CD14-positive monocyte (primary cell): ENCODE measurements at regions not wholly inside any gene's neighbourhood (a gene's known extent, or its start where the extent isn't known, plus 50 kb on each side); places are given as distances from the start of the nearest gene placed in this dataset.

Source experiments
- DNase-seq, 3 donors: peaks; one replicate each; pipeline ENCODE4 v3.0.0-alpha.2; 2011 to 2022
- H2AFZ ChIP-seq: 2 replicates; pipeline ENCODE4 v1.6.0; 2012; ENCODE audit warnings: mild to moderate bottlenecking, low read depth, low read length, inconsistent platforms; ENCODE audit not compliant: insufficient read depth, poor library complexity, severe bottlenecking
- H3K27ac ChIP-seq, 2 donors: 1 replicate in 1 of 2; 2 replicates in 1 of 2; pipeline ENCODE4 v1.5.1; 2012 to 2013; ENCODE audit warnings: low read length in 2 of 2, control low read depth in 1 of 2, inconsistent platforms in 1 of 2, low read depth in 1 of 2, mild to moderate bottlenecking in 1 of 2
- H3K27me3 ChIP-seq, 2 donors: one replicate each; pipeline versions ENCODE4 v1.6.0 to v1.6.1; 2011 to 2013; ENCODE audit warnings: low read length in 2 of 2; ENCODE audit not compliant: control insufficient read depth in 2 of 2, insufficient read depth in 2 of 2
- H3K36me3 ChIP-seq, 2 donors: replicated peaks in 1 of 2; 1 replicate in 1 of 2; 2 replicates in 1 of 2; pipeline versions ENCODE4 v1.5.1 to v1.6.1; 2012 to 2013; ENCODE audit warnings: low read length in 2 of 2, control low read depth in 1 of 2, inconsistent platforms in 1 of 2, mild to moderate bottlenecking in 1 of 2; ENCODE audit not compliant: insufficient read depth in 2 of 2, control insufficient read depth in 1 of 2
- H3K4me1 ChIP-seq, 2 donors: 1 replicate in 1 of 2; 2 replicates in 1 of 2; pipeline versions ENCODE4 v1.5.1 to v1.6.1; 2012 to 2013; ENCODE audit warnings: low read length in 2 of 2, control low read depth in 1 of 2, inconsistent platforms in 1 of 2, mild to moderate bottlenecking in 1 of 2, moderate library complexity in 1 of 2; ENCODE audit not compliant: insufficient read depth in 2 of 2, control insufficient read depth in 1 of 2
- H3K4me2 ChIP-seq: replicated peaks from 2 replicates; pipeline ENCODE3; 2012; ENCODE audit warnings: low read length, moderate library complexity, mild to moderate bottlenecking; ENCODE audit not compliant: poor library complexity, severe bottlenecking; ENCODE audit errors: extremely low read depth
- H3K4me3 ChIP-seq, 3 experiments: fragments of 200-600 bp in 1 of 3; sonication (generic) in 1 of 3; replicated peaks in 1 of 3; 1 replicate in 2 of 3; 2 replicates in 1 of 3; pipeline ENCODE4 v1.5.1; 2011 to 2013; ENCODE audit warnings: low read length in 3 of 3, mild to moderate bottlenecking in 3 of 3, control low read depth in 2 of 3, low read depth in 2 of 3, inconsistent platforms in 1 of 3, moderate library complexity in 1 of 3
- H3K79me2 ChIP-seq: 2 replicates; pipeline ENCODE4 v1.6.0; 2012; ENCODE audit warnings: mild to moderate bottlenecking, control low read depth, inconsistent platforms, low read length, moderate library complexity; ENCODE audit not compliant: insufficient read depth
- H3K9ac ChIP-seq: 2 replicates; pipeline ENCODE4 v1.6.0; 2017; ENCODE audit warnings: low read length, mild to moderate bottlenecking; ENCODE audit not compliant: insufficient read depth, poor library complexity, severe bottlenecking
- H3K9me3 ChIP-seq, 2 donors: replicated peaks in 1 of 2; 1 replicate in 1 of 2; 2 replicates in 1 of 2; pipeline versions ENCODE4 v1.5.1 to v1.6.1; 2012 to 2013; ENCODE audit warnings: low read length in 2 of 2, control low read depth in 1 of 2; ENCODE audit not compliant: control insufficient read depth in 1 of 2, insufficient read depth in 1 of 2
- H4K20me1 ChIP-seq: 2 replicates; pipeline ENCODE4 v1.6.0; 2012; ENCODE audit warnings: mild to moderate bottlenecking, low read length, control low read depth, moderate library complexity; ENCODE audit not compliant: insufficient read depth
- H3K27ac Mint-ChIP-seq, 7 donors: one replicate each; pipeline ENCODE4 v1.8.0; 2020; ENCODE audit warnings: mild to moderate bottlenecking in 7 of 7, mixed read lengths in 7 of 7, moderate library complexity in 6 of 7, inconsistent platforms in 2 of 7
- H3K27me3 Mint-ChIP-seq, 3 donors: one replicate each; pipeline ENCODE4 v1.8.0; 2021 to 2022; ENCODE audit warnings: low read depth in 3 of 3, mild to moderate bottlenecking in 3 of 3, mixed read lengths in 3 of 3, moderate library complexity in 3 of 3, inconsistent platforms in 1 of 3
- H3K36me3 Mint-ChIP-seq, 2 donors: one replicate each; pipeline ENCODE4 v1.8.0; 2020; ENCODE audit warnings: mixed read lengths in 2 of 2, inconsistent platforms in 1 of 2, mild to moderate bottlenecking in 1 of 2
- H3K4me1 Mint-ChIP-seq: one replicate; pipeline ENCODE4 v1.8.0; 2020; ENCODE audit warnings: mild to moderate bottlenecking, mixed read lengths
- H3K4me3 Mint-ChIP-seq, 2 donors: one replicate each; pipeline ENCODE4 v1.8.0; 2020; ENCODE audit warnings: mild to moderate bottlenecking in 2 of 2, mixed read lengths in 2 of 2, moderate library complexity in 1 of 2
- H3K9me3 Mint-ChIP-seq, 7 donors: one replicate each; pipeline ENCODE4 v1.8.0; 2020 to 2022; ENCODE audit warnings: mixed read lengths in 7 of 7, mild to moderate bottlenecking in 6 of 7, moderate library complexity in 6 of 7, inconsistent platforms in 2 of 7
- CTCF ChIP-seq: fragments of 200-600 bp; IDR thresholded peaks from one replicate; pipeline ENCODE4 v1.8.0; 2022; ENCODE audit warnings: antibody characterized with exemption, mild to moderate bottlenecking
- WGBS: methylation state at CpG from one replicate; pipeline ENCODE4 v1.1.5; 2013; ENCODE audit warnings: missing lambda C conversion rate; ENCODE audit not compliant: insufficient coverage; 5-methylcytosine and 5-hydroxymethylcytosine counted together
- intact Hi-C, 2 donors: fragments of 100-400 bp; cut with micrococcal nuclease; formaldehyde crosslinking; loops; one replicate each; pipeline versions ENCODE4 v1.15.0 to v1.15.1; 2023

- H3K27me3 Mint-ChIP-seq, result peaks cover 0 to 2% (median 2%) of the 10 kb centered on the region in 3 donors
- TF ChIP-seq CTCF, result no peak
- H2AFZ ChIP-seq, result no peak overlapping the region
- peaks cover 4 to 7% of the 10 kb centered on the region in 2 donors for H3K4me1 ChIP-seq
- no peaks in the 10 kb centered on the region for H3K9me3 ChIP-seq
- peaks cover 12% of the 10 kb centered on the region for H3K4me1 Mint-ChIP-seq
- WGBS, result no CpG with 5 or more reads among the region's 1 CpG
- no peak overlapping the region for H3K4me3 Mint-ChIP-seq
- no peak overlapping the region for H3K9ac ChIP-seq
- DNase-seq, result no peak
- no peaks in the 10 kb centered on the region for H3K36me3 ChIP-seq
- intact Hi-C loops, result no loop called here
- H3K27me3 ChIP-seq, result no peaks in the 10 kb centered on the region
- peaks cover 0 to 6% (median 0%) of the 10 kb centered on the region in 7 donors for H3K9me3 Mint-ChIP-seq
- no peak overlapping the region for H3K27ac Mint-ChIP-seq
- no peak overlapping the region for H3K4me3 ChIP-seq
- no peaks in the 10 kb centered on the region for H3K79me2 ChIP-seq
- no peak overlapping the region for H3K27ac ChIP-seq
- no peak overlapping the region for H3K4me2 ChIP-seq
- no peaks in the 10 kb centered on the region for H4K20me1 ChIP-seq
- H3K36me3 Mint-ChIP-seq, result no peaks in the 10 kb centered on the region
These were observed 117.2 kb upstream of the FGGY start for GRCh38 chr1:59179673-59180072.

- no peak for TF ChIP-seq CTCF
- Mint-ChIP-seq H3K4me1 (peaks cover 12% of the 10 kb centered on the region), H3K27me3 (peaks cover 0 to 2% (median 1%) of the 10 kb centered on the region in 3 donors), H3K27ac (no peak overlapping the region), H3K4me3 (no peak overlapping the region), H3K9me3 (peaks cover 0 to 6% (median 0%) of the 10 kb centered on the region in 7 donors), H3K36me3 (no peaks in the 10 kb centered on the region)
- H3K79me2 ChIP-seq, result no peaks in the 10 kb centered on the region
- H3K9me3 ChIP-seq, result no peaks in the 10 kb centered on the region
- no peak overlapping the region for H3K9ac ChIP-seq
- H3K4me1 ChIP-seq, result peaks cover 4 to 7% of the 10 kb centered on the region in 2 donors
- no peak for DNase-seq
- no peaks in the 10 kb centered on the region for H3K27me3 ChIP-seq
- H3K4me2 ChIP-seq, result no peak overlapping the region
- H3K27ac ChIP-seq, result no peak overlapping the region
- no peaks in the 10 kb centered on the region for H4K20me1 ChIP-seq
- intact Hi-C loops, result no loop called here
- no CpG with 5 or more reads among the region's 2 CpGs for WGBS
- H3K4me3 ChIP-seq, result no peak overlapping the region
- no peaks in the 10 kb centered on the region for H3K36me3 ChIP-seq
- H2AFZ ChIP-seq, result no peak overlapping the region
These were observed 116.2 kb upstream of the FGGY start for GRCh38 chr1:59180735-59181134.
